GM23338 (cell line): ENCODE measurements at regions not wholly inside any gene's neighbourhood (a gene's known extent, or its start where the extent isn't known, plus 50 kb on each side); places are given as distances from the start of the nearest gene placed in this dataset.
"Not testable (repeated sequence)": the region's sequence is repeated elsewhere in the genome, so short reads cannot be mapped to it uniquely, and the experiment has no call there.

Experiments used
- EZH2 ChIP-seq: fragments of 200-600 bp; sonication (generic); IDR thresholded peaks from one replicate; pipeline ENCODE4 v1.8.0; 2017; ENCODE audit warnings: antibody characterized with exemption, mild to moderate bottlenecking, low read depth; ENCODE audit not compliant: unreplicated experiment
- EZH2phosphoT487 ChIP-seq: fragments of 200-600 bp; sonication (generic); IDR thresholded peaks from one replicate; pipeline ENCODE4 v1.8.1; 2018; ENCODE audit warnings: antibody characterized with exemption; ENCODE audit not compliant: unreplicated experiment
- POLR2AphosphoS5 ChIP-seq: IDR thresholded peaks from 2 replicates; pipeline ENCODE4 v1.6.1; 2016; ENCODE audit warnings: antibody characterized with exemption, low read depth
- ZNF331 ChIP-seq: fragments of 250-450 bp; sonication (Bioruptor Pico); IDR thresholded peaks from 2 replicates; pipeline ENCODE4 v1.5.0; 2020; ENCODE audit warnings: low read depth, mild to moderate bottlenecking, moderate library complexity
- TF ChIP-seq, protein P1 (sequence below), 2 experiments: fragments of 200-600 bp in 1 of 2; sonication (generic) in 1 of 2; conservative IDR thresholded peaks; 2 replicates each; pipeline versions ENCODE4 v1.5.1 to v1.6.1; 2016 to 2017; ENCODE audit warnings: antibody characterized with exemption in 2 of 2, low read depth in 2 of 2, mild to moderate bottlenecking in 2 of 2, moderate library complexity in 1 of 2
- TF ChIP-seq, protein P2 (sequence below): IDR thresholded peaks from one replicate; pipeline ENCODE4 v1.6.1; 2018; ENCODE audit warnings: antibody characterized with exemption; ENCODE audit not compliant: unreplicated experiment
- TF ChIP-seq, protein P3 (sequence below): IDR thresholded peaks from 2 replicates; pipeline ENCODE4 v1.6.1; 2016; ENCODE audit warnings: antibody characterized with exemption

DNA sequence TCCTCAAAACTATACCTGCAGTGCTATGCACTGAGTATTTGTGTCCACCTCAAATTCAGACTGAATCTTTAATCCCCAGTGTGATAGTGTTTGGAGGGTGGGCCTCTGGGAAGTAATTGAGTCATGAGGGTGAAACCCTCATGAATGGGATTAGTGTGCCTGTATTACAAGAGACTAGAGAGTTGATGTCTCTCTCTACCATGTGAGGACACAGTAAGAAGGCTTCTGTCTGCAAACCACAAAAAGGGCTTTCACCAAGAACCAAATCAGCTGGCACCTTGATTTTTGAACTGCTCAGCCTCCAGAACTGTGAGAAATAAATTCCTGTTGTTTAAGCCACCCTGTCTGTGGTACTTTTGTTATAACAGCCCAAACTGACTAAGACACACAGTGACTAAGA, 95.7 kb upstream of the DPY19L1 start:
- TF ChIP-seq, protein P1, sequence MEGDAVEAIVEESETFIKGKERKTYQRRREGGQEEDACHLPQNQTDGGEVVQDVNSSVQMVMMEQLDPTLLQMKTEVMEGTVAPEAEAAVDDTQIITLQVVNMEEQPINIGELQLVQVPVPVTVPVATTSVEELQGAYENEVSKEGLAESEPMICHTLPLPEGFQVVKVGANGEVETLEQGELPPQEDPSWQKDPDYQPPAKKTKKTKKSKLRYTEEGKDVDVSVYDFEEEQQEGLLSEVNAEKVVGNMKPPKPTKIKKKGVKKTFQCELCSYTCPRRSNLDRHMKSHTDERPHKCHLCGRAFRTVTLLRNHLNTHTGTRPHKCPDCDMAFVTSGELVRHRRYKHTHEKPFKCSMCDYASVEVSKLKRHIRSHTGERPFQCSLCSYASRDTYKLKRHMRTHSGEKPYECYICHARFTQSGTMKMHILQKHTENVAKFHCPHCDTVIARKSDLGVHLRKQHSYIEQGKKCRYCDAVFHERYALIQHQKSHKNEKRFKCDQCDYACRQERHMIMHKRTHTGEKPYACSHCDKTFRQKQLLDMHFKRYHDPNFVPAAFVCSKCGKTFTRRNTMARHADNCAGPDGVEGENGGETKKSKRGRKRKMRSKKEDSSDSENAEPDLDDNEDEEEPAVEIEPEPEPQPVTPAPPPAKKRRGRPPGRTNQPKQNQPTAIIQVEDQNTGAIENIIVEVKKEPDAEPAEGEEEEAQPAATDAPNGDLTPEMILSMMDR (conservative IDR thresholded peaks at IDR 0.05; ENCODE audit: low read depth in 2 of 2) = not testable (repeated sequence)
- TF ChIP-seq, protein P2, sequence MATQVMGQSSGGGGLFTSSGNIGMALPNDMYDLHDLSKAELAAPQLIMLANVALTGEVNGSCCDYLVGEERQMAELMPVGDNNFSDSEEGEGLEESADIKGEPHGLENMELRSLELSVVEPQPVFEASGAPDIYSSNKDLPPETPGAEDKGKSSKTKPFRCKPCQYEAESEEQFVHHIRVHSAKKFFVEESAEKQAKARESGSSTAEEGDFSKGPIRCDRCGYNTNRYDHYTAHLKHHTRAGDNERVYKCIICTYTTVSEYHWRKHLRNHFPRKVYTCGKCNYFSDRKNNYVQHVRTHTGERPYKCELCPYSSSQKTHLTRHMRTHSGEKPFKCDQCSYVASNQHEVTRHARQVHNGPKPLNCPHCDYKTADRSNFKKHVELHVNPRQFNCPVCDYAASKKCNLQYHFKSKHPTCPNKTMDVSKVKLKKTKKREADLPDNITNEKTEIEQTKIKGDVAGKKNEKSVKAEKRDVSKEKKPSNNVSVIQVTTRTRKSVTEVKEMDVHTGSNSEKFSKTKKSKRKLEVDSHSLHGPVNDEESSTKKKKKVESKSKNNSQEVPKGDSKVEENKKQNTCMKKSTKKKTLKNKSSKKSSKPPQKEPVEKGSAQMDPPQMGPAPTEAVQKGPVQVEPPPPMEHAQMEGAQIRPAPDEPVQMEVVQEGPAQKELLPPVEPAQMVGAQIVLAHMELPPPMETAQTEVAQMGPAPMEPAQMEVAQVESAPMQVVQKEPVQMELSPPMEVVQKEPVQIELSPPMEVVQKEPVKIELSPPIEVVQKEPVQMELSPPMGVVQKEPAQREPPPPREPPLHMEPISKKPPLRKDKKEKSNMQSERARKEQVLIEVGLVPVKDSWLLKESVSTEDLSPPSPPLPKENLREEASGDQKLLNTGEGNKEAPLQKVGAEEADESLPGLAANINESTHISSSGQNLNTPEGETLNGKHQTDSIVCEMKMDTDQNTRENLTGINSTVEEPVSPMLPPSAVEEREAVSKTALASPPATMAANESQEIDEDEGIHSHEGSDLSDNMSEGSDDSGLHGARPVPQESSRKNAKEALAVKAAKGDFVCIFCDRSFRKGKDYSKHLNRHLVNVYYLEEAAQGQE = not testable (repeated sequence)
- TF ChIP-seq EZH2phosphoT487, POLR2AphosphoS5, EZH2, ZNF331: not testable (repeated sequence)
- TF ChIP-seq, protein P3, sequence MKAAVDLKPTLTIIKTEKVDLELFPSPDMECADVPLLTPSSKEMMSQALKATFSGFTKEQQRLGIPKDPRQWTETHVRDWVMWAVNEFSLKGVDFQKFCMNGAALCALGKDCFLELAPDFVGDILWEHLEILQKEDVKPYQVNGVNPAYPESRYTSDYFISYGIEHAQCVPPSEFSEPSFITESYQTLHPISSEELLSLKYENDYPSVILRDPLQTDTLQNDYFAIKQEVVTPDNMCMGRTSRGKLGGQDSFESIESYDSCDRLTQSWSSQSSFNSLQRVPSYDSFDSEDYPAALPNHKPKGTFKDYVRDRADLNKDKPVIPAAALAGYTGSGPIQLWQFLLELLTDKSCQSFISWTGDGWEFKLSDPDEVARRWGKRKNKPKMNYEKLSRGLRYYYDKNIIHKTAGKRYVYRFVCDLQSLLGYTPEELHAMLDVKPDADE = not testable (repeated sequence)
